Body of pancreas (tissue), 4 donors: ENCODE measurements at regions not wholly inside any gene's neighbourhood (a gene's known extent, or its start where the extent isn't known, plus 50 kb on each side); places are given as distances from the start of the nearest gene placed in this dataset.

ENCODE experiments used
- CTCF ChIP-seq, 7 experiments: fragments of 450-650 bp in 4 of 7; fragments of 200-600 bp in 3 of 7; sonication (generic) in 3 of 7; IDR thresholded peaks; one replicate each; pipeline ENCODE4 v1.5.1; 2016 to 2019; ENCODE audit warnings: antibody characterized with exemption in 7 of 7
- POLR2A ChIP-seq, 3 donors: fragments of 450-650 bp; IDR thresholded peaks; one replicate each; pipeline ENCODE4 v1.6.1; 2016; ENCODE audit warnings: antibody characterized with exemption in 3 of 3, mild to moderate bottlenecking in 2 of 3

DNA sequence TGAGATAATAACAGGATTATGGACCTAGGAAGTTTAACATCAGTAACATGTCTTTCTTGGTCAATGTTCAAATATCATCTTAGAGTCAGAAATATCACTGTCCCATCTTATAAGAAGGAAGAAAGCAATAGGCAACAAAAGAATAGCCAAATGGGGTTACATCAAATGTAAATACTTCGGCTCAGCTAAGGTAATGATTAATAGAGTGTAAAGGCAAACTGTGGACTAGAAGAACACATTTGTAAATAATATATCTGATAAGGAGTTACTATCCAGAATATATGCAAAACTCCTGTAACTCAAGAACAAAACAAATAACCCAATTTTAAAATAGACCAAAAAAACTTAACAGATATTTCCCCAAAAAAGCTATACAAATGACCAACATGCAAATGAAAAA is 630.3 kb downstream of the RPS29 start:
- TF ChIP-seq CTCF (IDR thresholded peaks at IDR 0.05) (no peak), POLR2A (IDR thresholded peaks at IDR 0.05) (no peak)
